HepG2 (cell line): ENCODE measurements at regions not wholly inside any gene's neighbourhood (a gene's known extent, or its start where the extent isn't known, plus 50 kb on each side); places are given as distances from the start of the nearest gene placed in this dataset.

Source experiments
- ATAC-seq: fragments of 200-7000 bp; cut with Tn5 transposase; 3 replicates; pipeline ENCODE4 v1.9.1; 2020; ENCODE audit warnings: mild to moderate bottlenecking, moderate library complexity
- BruUV-seq: library from RNA; stranded (reverse); fragments of 400-500 nt; replicated peaks from 2 replicates; lab custom pipeline; 2021; lab: Mats Ljungman, UMichigan
- CTCF ChIA-PET: fragments of 300-600 bp; formaldehyde crosslinking; extraction: SDS; loops from one replicate; lab custom pipeline; 2021; ENCODE audit warnings: low total read pairs, inconsistent platforms, low intra/inter-chr PET ratio; lab: Yijun Ruan, JAX
- POLR2A ChIA-PET: fragments of 350-600 bp; sonication (Branson Sonifier 250); formaldehyde crosslinking; loops from one replicate; lab custom pipeline; 2020; ENCODE audit warnings: antibody characterized with exemption, inconsistent platforms; lab: Yijun Ruan, JAX
- DNase-seq: peaks from one replicate; pipeline ENCODE4 v3.0.0-alpha.2; 2015; ENCODE audit warnings: low spot score
- FAIRE-seq: peaks from 3 replicates; lab custom pipeline; 2011; peaks lifted over from hg19 to GRCh38; lab: Jason Lieb, UNC
- H2AFZ ChIP-seq: one replicate; pipeline ENCODE4 v1.6.1; 2011; ENCODE audit warnings: low read length, inconsistent platforms
- H3K27ac ChIP-seq: fragments of 300-600 bp; 3 replicates; pipeline ENCODE4 v1.8.0; 2011; ENCODE audit warnings: mixed run types, mild to moderate bottlenecking, mixed read lengths, low read length, inconsistent platforms; ENCODE audit not compliant: insufficient read depth; ENCODE audit errors: extremely low read length
- H3K27me3 ChIP-seq, 2 experiments: fragments of 200-600 bp in 1 of 2; 2 replicates in 1 of 2; 3 replicates in 1 of 2; pipeline versions ENCODE4 v1.6.0 to v1.8.0; 2011; ENCODE audit warnings: low read length in 2 of 2, mild to moderate bottlenecking in 2 of 2, moderate library complexity in 2 of 2, inconsistent platforms in 1 of 2; ENCODE audit not compliant: insufficient read depth in 2 of 2, control insufficient read depth in 1 of 2
- H3K36me3 ChIP-seq, 2 experiments: fragments of 200-600 bp in 1 of 2; replicated peaks in 1 of 2; 2 replicates in 1 of 2; 3 replicates in 1 of 2; pipeline versions ENCODE4 v1.5.1 to v1.8.0; 2011; ENCODE audit warnings: low read length in 2 of 2, inconsistent platforms in 1 of 2; ENCODE audit not compliant: insufficient read depth in 2 of 2, control insufficient read depth in 1 of 2
- H3K4me1 ChIP-seq: 2 replicates; pipeline ENCODE4 v1.5.1; 2012; ENCODE audit warnings: low read length, inconsistent platforms; ENCODE audit not compliant: insufficient read depth
- H3K4me2 ChIP-seq: 2 replicates; pipeline ENCODE4 v1.6.0; 2011; ENCODE audit warnings: low read depth, low read length, inconsistent platforms
- H3K4me3 ChIP-seq, 3 experiments: fragments of 200-600 bp in 1 of 3; sonication (generic), shearing (Covaris generic) in 1 of 3; replicated peaks in 1 of 3; 2 replicates each; pipeline ENCODE4 v1.5.1; 2011 to 2016; ENCODE audit warnings: low read length in 3 of 3, inconsistent platforms in 2 of 3, low read depth in 2 of 3, mild to moderate bottlenecking in 2 of 3, control low read depth in 1 of 3, mixed read lengths in 1 of 3; ENCODE audit not compliant: insufficient read depth in 1 of 3
- H3K79me2 ChIP-seq: one replicate; pipeline ENCODE4 v1.6.1; 2011; ENCODE audit warnings: low read length, inconsistent platforms; ENCODE audit not compliant: insufficient read depth
- H3K9ac ChIP-seq: 2 replicates; pipeline ENCODE4 v1.6.0; 2011; ENCODE audit warnings: mild to moderate bottlenecking, low read depth, low read length, inconsistent platforms; ENCODE audit not compliant: insufficient read depth
- H3K9me3 ChIP-seq: 2 replicates; pipeline ENCODE4 v1.5.1; 2012; ENCODE audit warnings: mild to moderate bottlenecking, low read length
- H4K20me1 ChIP-seq: 2 replicates; pipeline ENCODE4 v1.6.0; 2011; ENCODE audit warnings: inconsistent platforms, mild to moderate bottlenecking, low read length, moderate library complexity; ENCODE audit not compliant: insufficient read depth
- ARID5B ChIP-seq: IDR thresholded peaks from 2 replicates; pipeline ENCODE4 v1.4.0; 2020; ENCODE audit warnings: mild to moderate bottlenecking, missing genetic modification reagents
- CBX1 ChIP-seq: IDR thresholded peaks from one replicate; pipeline ENCODE4 v1.6.1; 2016; ENCODE audit warnings: antibody characterized with exemption, low read depth
- CHD2 ChIP-seq: IDR thresholded peaks from 2 replicates; pipeline ENCODE4 v1.6.1; 2011; ENCODE audit warnings: low read depth, low read length, improper control_type of control experiment
- E2F1 ChIP-seq: sonication (generic); formaldehyde crosslinking; IDR thresholded peaks from 2 replicates; pipeline ENCODE4 v1.5.0; 2020; ENCODE audit warnings: missing genetic modification reagents
- ELF1 ChIP-seq: sonication (generic); formaldehyde crosslinking; IDR thresholded peaks from 2 replicates; pipeline ENCODE4 v1.4.0; 2020; ENCODE audit warnings: missing genetic modification reagents
- FOSL2 ChIP-seq: sonication (generic); formaldehyde crosslinking; IDR thresholded peaks from 2 replicates; pipeline ENCODE4 v1.4.0; 2020; ENCODE audit warnings: missing genetic modification reagents
- FOXC1 ChIP-seq: sonication (generic); formaldehyde crosslinking; IDR thresholded peaks from 2 replicates; pipeline ENCODE4 v1.8.0; 2022; ENCODE audit warnings: mild to moderate bottlenecking, missing genetic modification reagents, borderline replicate concordance
- HNRNPK ChIP-seq: fragments of 200-400 bp; formaldehyde crosslinking; IDR thresholded peaks from 2 replicates; pipeline ENCODE4 v1.6.1; 2018; ENCODE audit warnings: low read length, low read depth, moderate library complexity, mild to moderate bottlenecking; ENCODE audit not compliant: poor library complexity, severe bottlenecking
- IKZF4 ChIP-seq: sonication (generic); formaldehyde crosslinking; IDR thresholded peaks from 2 replicates; pipeline ENCODE4 v1.5.1; 2020; ENCODE audit warnings: borderline replicate concordance, mild to moderate bottlenecking, low read depth, missing genetic modification reagents; ENCODE audit errors: not compliant biosample characterization
- KLF16 ChIP-seq, 2 experiments: sonication (generic) in 1 of 2; formaldehyde crosslinking in 1 of 2; IDR thresholded peaks; 2 replicates each; pipeline versions ENCODE4 v1.6.1 to v1.8.0; 2016 to 2023; ENCODE audit warnings: missing genetic modification reagents in 2 of 2, missing compliant biosample characterization in 1 of 2
- NR2F1 ChIP-seq, 2 experiments: fragments of 450-650 bp in 1 of 2; formaldehyde crosslinking in 1 of 2; IDR thresholded peaks; 2 replicates each; pipeline versions ENCODE4 v1.5.0 to v1.6.1; 2016 to 2020; ENCODE audit warnings: mild to moderate bottlenecking in 1 of 2, missing compliant biosample characterization in 1 of 2, missing genetic modification reagents in 1 of 2, moderate library complexity in 1 of 2
- SPEN ChIP-seq: sonication (generic); formaldehyde crosslinking; IDR thresholded peaks from 2 replicates; pipeline ENCODE4 v1.5.1; 2020; ENCODE audit warnings: low read depth, mild to moderate bottlenecking, missing genetic modification reagents
- ZBTB43 ChIP-seq: sonication (generic); formaldehyde crosslinking; conservative IDR thresholded peaks from 2 replicates; pipeline ENCODE4 v1.4.0; 2020; ENCODE audit warnings: missing genetic modification reagents
- ZNF576 ChIP-seq: sonication (generic); formaldehyde crosslinking; IDR thresholded peaks from 2 replicates; pipeline ENCODE4 v1.4.0; 2020; ENCODE audit warnings: mild to moderate bottlenecking, missing genetic modification reagents
- ZNF652 ChIP-seq: IDR thresholded peaks from 2 replicates; pipeline ENCODE4 v1.6.1; 2016; ENCODE audit warnings: low read depth, borderline replicate concordance
- ZSCAN22 ChIP-seq: sonication (generic); formaldehyde crosslinking; IDR thresholded peaks from 2 replicates; pipeline ENCODE4 v1.4.0; 2020; ENCODE audit warnings: mild to moderate bottlenecking, missing genetic modification reagents
- WGBS: methylation state at CpG from one replicate; pipeline ENCODE4 v1.1.6; 2017; ENCODE audit warnings: low lambda C conversion rate; 5-methylcytosine and 5-hydroxymethylcytosine counted together
- in situ Hi-C: cut with HindIII; loops from 2 replicates; pipeline ENCODE4 v1.10.0; 2017; ENCODE audit warnings: low pct_unique_long_range_greater_than_20kb; ENCODE audit not compliant: extremely low pct_ligation_motif_present
- intact Hi-C: fragments of 100-400 bp; cut with micrococcal nuclease; formaldehyde crosslinking; loops from one replicate; pipeline ENCODE4 v1.10.0; 2022; ENCODE audit not compliant: unreplicated experiment

GRCh38 chr22:27138471-27138870, 481.1 kb downstream of the MIAT start:
- no peak overlapping the region for H3K4me2 ChIP-seq
- no peaks in the 10 kb centered on the region for H3K9me3 ChIP-seq
- TF ChIP-seq ZNF576 (CRISPR knock-in tag) = no peak
- TF ChIP-seq HNRNPK = no peak
- TF ChIP-seq SPEN (CRISPR knock-in tag) = no peak
- no peak for TF ChIP-seq ZSCAN22 (CRISPR knock-in tag)
- no peak for TF ChIP-seq ELF1 (CRISPR knock-in tag)
- TF ChIP-seq ZNF652 (CRISPR knock-in tag) = no peak
- TF ChIP-seq IKZF4 (CRISPR knock-in tag) = no peak
- no peak for TF ChIP-seq CHD2
- TF ChIP-seq CBX1 = no peak
- TF ChIP-seq NR2F1 (CRISPR knock-in tag; IDR thresholded peaks at IDR 0.05) = no peak
- TF ChIP-seq E2F1 (CRISPR knock-in tag) = no peak
- TF ChIP-seq ARID5B (CRISPR knock-in tag) = no peak
- no peak for TF ChIP-seq FOSL2 (CRISPR knock-in tag)
- TF ChIP-seq ZBTB43 (CRISPR knock-in tag) = no peak
- TF ChIP-seq FOXC1 (CRISPR knock-in tag) = no peak
- no peak for TF ChIP-seq KLF16 (CRISPR knock-in tag; IDR thresholded peaks at IDR 0.05)
- FAIRE-seq (no peak), ATAC-seq (no peak), DNase-seq (no peak)
- BruUV-seq = no TSS peak
- no peaks in the 10 kb centered on the region for H3K79me2 ChIP-seq
- ChIA-PET CTCF (no interaction called here), POLR2A (no interaction called here)
- H4K20me1 ChIP-seq = no peaks in the 10 kb centered on the region
- H3K27me3 ChIP-seq = peaks cover 1 to 17% of the 10 kb centered on the region in 2 experiments; a peak in 3 of 5 replicates
- H3K36me3 ChIP-seq = no peaks in the 10 kb centered on the region
- H3K4me1 ChIP-seq = no peaks in the 10 kb centered on the region
- intact Hi-C loops (no loop called here), in situ Hi-C loops (no loop called here)
- H3K9ac ChIP-seq = no peak overlapping the region
- WGBS = 18% methylated on average over 6 of the region's 7 CpGs
- H2AFZ ChIP-seq = no peak overlapping the region
- H3K4me3 ChIP-seq = no peak overlapping the region
- no peak overlapping the region for H3K27ac ChIP-seq
